Fibroblast of lung (primary cell): ENCODE measurements at regions not wholly inside any gene's neighbourhood (a gene's known extent, or its start where the extent isn't known, plus 50 kb on each side); places are given as distances from the start of the nearest gene placed in this dataset.

Experiments used
- DNase-seq, 2 donors: peaks; one replicate each; pipeline versions ENCODE4 v3.0.0 to v3.0.0-alpha.2; 2010; ENCODE audit warnings: low read depth in 2 of 2
- H2AFZ ChIP-seq: 2 replicates; pipeline ENCODE4 v1.5.1; 2012; ENCODE audit warnings: low read length, control low read depth, inconsistent platforms
- H3K27ac ChIP-seq: 2 replicates; pipeline ENCODE4 v1.5.1; 2011; ENCODE audit warnings: low read length, control low read depth; ENCODE audit not compliant: insufficient read depth
- H3K27me3 ChIP-seq: 2 replicates; pipeline ENCODE4 v1.5.1; 2011; ENCODE audit warnings: mild to moderate bottlenecking, low read length; ENCODE audit not compliant: control insufficient read depth, insufficient read depth
- H3K36me3 ChIP-seq: 2 replicates; pipeline ENCODE4 v1.5.1; 2011; ENCODE audit warnings: low read length; ENCODE audit not compliant: control insufficient read depth, insufficient read depth
- H3K4me1 ChIP-seq: 2 replicates; pipeline ENCODE4 v1.5.1; 2011; ENCODE audit warnings: low read length; ENCODE audit not compliant: control insufficient read depth, insufficient read depth; ENCODE audit errors: extremely low read depth
- H3K4me2 ChIP-seq: 2 replicates; pipeline ENCODE4 v1.5.1; 2011; ENCODE audit warnings: low read length, control low read depth; ENCODE audit not compliant: insufficient read depth; ENCODE audit errors: extremely low read depth
- H3K4me3 ChIP-seq, 4 experiments: fragments of 200-600 bp in 1 of 4; sonication (generic) in 1 of 4; replicated peaks in 1 of 4; 2 replicates each; pipeline ENCODE4 v1.5.1; 2011 to 2016; ENCODE audit warnings: low read length in 4 of 4, low read depth in 3 of 4, mild to moderate bottlenecking in 3 of 4, control low read depth in 2 of 4, inconsistent platforms in 1 of 4, mixed read lengths in 1 of 4; ENCODE audit not compliant: insufficient read depth in 1 of 4; ENCODE audit errors: control extremely low read depth in 1 of 4
- H3K79me2 ChIP-seq: 2 replicates; pipeline ENCODE4 v1.5.1; 2012; ENCODE audit warnings: mild to moderate bottlenecking, low read length, inconsistent platforms; ENCODE audit not compliant: control insufficient read depth, insufficient read depth
- H3K9ac ChIP-seq: 2 replicates; pipeline ENCODE4 v1.5.1; 2011; ENCODE audit warnings: mild to moderate bottlenecking, low read length, control low read depth; ENCODE audit not compliant: insufficient read depth
- H3K9me3 ChIP-seq: 2 replicates; pipeline ENCODE4 v1.5.1; 2012; ENCODE audit warnings: low read depth, low read length; ENCODE audit not compliant: control insufficient read depth, insufficient read depth
- H4K20me1 ChIP-seq: 2 replicates; pipeline ENCODE4 v1.5.1; 2011; ENCODE audit warnings: low read length; ENCODE audit not compliant: control insufficient read depth, insufficient read depth; ENCODE audit errors: extremely low read depth
- CTCF ChIP-seq, 2 donors: IDR thresholded peaks in 1 of 2; conservative IDR thresholded peaks in 1 of 2; 1 replicate in 1 of 2; 2 replicates in 1 of 2; pipeline ENCODE4 v1.5.1; 2011 to 2012; ENCODE audit warnings: low read length in 2 of 2, control low read depth in 1 of 2, inconsistent platforms in 1 of 2, low read depth in 1 of 2, mild to moderate bottlenecking in 1 of 2
- EZH2 ChIP-seq: IDR thresholded peaks from 2 replicates; pipeline ENCODE4 v1.5.1; 2012; ENCODE audit warnings: low read length, control low read depth, mild to moderate bottlenecking; ENCODE audit errors: missing control alignments

- H2AFZ ChIP-seq = no peak overlapping the region
- no peaks in the 10 kb centered on the region for H3K36me3 ChIP-seq
- no peak for TF ChIP-seq CTCF (conservative IDR thresholded peaks at IDR 0.05 in 1 of 2, IDR thresholded peaks at IDR 0.05 in 1 of 2; ENCODE audit: low read depth in 1 of 2, low read length in 2 of 2)
- TF ChIP-seq EZH2 = no peak
- DNase-seq = no peak
- H3K4me2 ChIP-seq = no peak overlapping the region
- no peaks in the 10 kb centered on the region for H3K4me1 ChIP-seq
- H4K20me1 ChIP-seq = no peaks in the 10 kb centered on the region
- no peaks in the 10 kb centered on the region for H3K27me3 ChIP-seq
- no peak overlapping the region for H3K27ac ChIP-seq
- no peak overlapping the region for H3K9ac ChIP-seq
- no peaks in the 10 kb centered on the region for H3K79me2 ChIP-seq
- H3K9me3 ChIP-seq = no peaks in the 10 kb centered on the region
- H3K4me3 ChIP-seq = no peak overlapping the region
Measured at GRCh38 chr1:163540727-163541126, 219.0 kb downstream of the NUF2 start.

GRCh38 chr1:163544441-163544840 is 222.7 kb downstream of the NUF2 start:
- Histone ChIP-seq H3K4me1 (no peaks in the 10 kb centered on the region), H3K9ac (no peak overlapping the region), H3K4me2 (no peak overlapping the region), H3K36me3 (no peaks in the 10 kb centered on the region), H4K20me1 (no peaks in the 10 kb centered on the region), H3K27ac (no peak overlapping the region), H3K79me2 (no peaks in the 10 kb centered on the region), H2AFZ (no peak overlapping the region), H3K27me3 (no peaks in the 10 kb centered on the region), H3K4me3 (no peak overlapping the region), H3K9me3 (no peaks in the 10 kb centered on the region)
- TF ChIP-seq CTCF (conservative IDR thresholded peaks at IDR 0.05 in 1 of 2, IDR thresholded peaks at IDR 0.05 in 1 of 2; ENCODE audit: low read depth in 1 of 2, low read length in 2 of 2) (no peak), EZH2 (no peak)
- DNase-seq = no peak

GRCh38 chr1:163558162-163558561 is 236.4 kb downstream of the NUF2 start:
- H3K27me3 ChIP-seq = no peaks in the 10 kb centered on the region
- H3K36me3 ChIP-seq = no peaks in the 10 kb centered on the region
- no peaks in the 10 kb centered on the region for H3K79me2 ChIP-seq
- H3K27ac ChIP-seq = no peak overlapping the region
- H4K20me1 ChIP-seq = no peaks in the 10 kb centered on the region
- H2AFZ ChIP-seq = no peak overlapping the region
- no peak overlapping the region for H3K4me2 ChIP-seq
- H3K9ac ChIP-seq = no peak overlapping the region
- no peak overlapping the region for H3K4me3 ChIP-seq
- H3K4me1 ChIP-seq = no peaks in the 10 kb centered on the region
- no peak for TF ChIP-seq EZH2
- no peak for TF ChIP-seq CTCF (conservative IDR thresholded peaks at IDR 0.05 in 1 of 2, IDR thresholded peaks at IDR 0.05 in 1 of 2; ENCODE audit: low read depth in 1 of 2, low read length in 2 of 2)
- no peaks in the 10 kb centered on the region for H3K9me3 ChIP-seq
- no peak for DNase-seq
